Thyroid gland (tissue), 4 donors: ENCODE measurements at regions not wholly inside any gene's neighbourhood (a gene's known extent, or its start where the extent isn't known, plus 50 kb on each side); places are given as distances from the start of the nearest gene placed in this dataset.

Experiments
- DNase-seq, 2 donors: peaks; one replicate each; pipeline ENCODE4 v3.0.0-alpha.2; 2019
- H3K27ac ChIP-seq, 3 donors: fragments of 200-600 bp; sonication (generic); 1 replicate in 2 of 3; 2 replicates in 1 of 3; pipeline ENCODE4 v1.5.1; 2016 to 2019; ENCODE audit warnings: mild to moderate bottlenecking in 1 of 3, moderate library complexity in 1 of 3
- H3K27me3 ChIP-seq: fragments of 200-600 bp; sonication (generic); one replicate; pipeline ENCODE4 v1.5.1; 2019
- H3K36me3 ChIP-seq, 2 donors: fragments of 200-600 bp; sonication (generic); one replicate each; pipeline ENCODE4 v1.5.1; 2016 to 2019
- H3K4me1 ChIP-seq, 2 donors: fragments of 200-600 bp; sonication (generic); one replicate each; pipeline ENCODE4 v1.5.1; 2017 to 2019
- H3K4me3 ChIP-seq, 3 donors: fragments of 200-600 bp; sonication (generic); replicated peaks in 1 of 3; 1 replicate in 2 of 3; 2 replicates in 1 of 3; pipeline ENCODE4 v1.5.1; 2016; ENCODE audit warnings: mild to moderate bottlenecking in 1 of 3
- H3K9me3 ChIP-seq: fragments of 200-600 bp; sonication (generic); one replicate; pipeline ENCODE4 v1.5.1; 2017
- POLR2A ChIP-seq, 2 donors: fragments of 450-650 bp; IDR thresholded peaks; one replicate each; pipeline ENCODE4 v1.6.1; 2017; ENCODE audit warnings: antibody characterized with exemption in 2 of 2, mild to moderate bottlenecking in 2 of 2, moderate library complexity in 1 of 2
- WGBS, 2 donors: methylation state at CpG; one replicate each; pipeline ENCODE4 v1.1.5; 2017; 5-methylcytosine and 5-hydroxymethylcytosine counted together
- intact Hi-C: fragments of 100-400 bp; cut with DNase I; formaldehyde crosslinking; loops from one replicate; pipeline ENCODE4 v1.15.1; 2023
- TF ChIP-seq, protein P1 (sequence below), 6 experiments: fragments of 200-600 bp in 3 of 6; fragments of 450-650 bp in 3 of 6; sonication (generic) in 3 of 6; IDR thresholded peaks; one replicate each; pipeline ENCODE4 v1.5.1; 2016 to 2019; ENCODE audit warnings: antibody characterized with exemption in 6 of 6, mild to moderate bottlenecking in 2 of 6, inconsistent platforms in 1 of 6, moderate library complexity in 1 of 6

- Histone ChIP-seq H3K27ac (no peak overlapping the region), H3K9me3 (no peaks in the 10 kb centered on the region), H3K4me1 (no peaks in the 10 kb centered on the region), H3K36me3 (no peaks in the 10 kb centered on the region), H3K4me3 (no peak overlapping the region), H3K27me3 (no peaks in the 10 kb centered on the region)
- 91 to 93% methylated on average over 3 of the region's 3 CpGs for WGBS, 2 donors
- intact Hi-C loops: no loop called here
- no peak for DNase-seq
- TF ChIP-seq, protein P1, sequence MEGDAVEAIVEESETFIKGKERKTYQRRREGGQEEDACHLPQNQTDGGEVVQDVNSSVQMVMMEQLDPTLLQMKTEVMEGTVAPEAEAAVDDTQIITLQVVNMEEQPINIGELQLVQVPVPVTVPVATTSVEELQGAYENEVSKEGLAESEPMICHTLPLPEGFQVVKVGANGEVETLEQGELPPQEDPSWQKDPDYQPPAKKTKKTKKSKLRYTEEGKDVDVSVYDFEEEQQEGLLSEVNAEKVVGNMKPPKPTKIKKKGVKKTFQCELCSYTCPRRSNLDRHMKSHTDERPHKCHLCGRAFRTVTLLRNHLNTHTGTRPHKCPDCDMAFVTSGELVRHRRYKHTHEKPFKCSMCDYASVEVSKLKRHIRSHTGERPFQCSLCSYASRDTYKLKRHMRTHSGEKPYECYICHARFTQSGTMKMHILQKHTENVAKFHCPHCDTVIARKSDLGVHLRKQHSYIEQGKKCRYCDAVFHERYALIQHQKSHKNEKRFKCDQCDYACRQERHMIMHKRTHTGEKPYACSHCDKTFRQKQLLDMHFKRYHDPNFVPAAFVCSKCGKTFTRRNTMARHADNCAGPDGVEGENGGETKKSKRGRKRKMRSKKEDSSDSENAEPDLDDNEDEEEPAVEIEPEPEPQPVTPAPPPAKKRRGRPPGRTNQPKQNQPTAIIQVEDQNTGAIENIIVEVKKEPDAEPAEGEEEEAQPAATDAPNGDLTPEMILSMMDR (IDR thresholded peaks at IDR 0.05): no peak
- TF ChIP-seq POLR2A (IDR thresholded peaks at IDR 0.05): no peak
Measured at GRCh38 chrX:43522582-43522981, 133.5 kb upstream of the MAOA start.

GRCh38 chrX:43525901-43526610 is 130.0 kb upstream of the MAOA start:
- Histone ChIP-seq H3K36me3 (no peaks in the 10 kb centered on the region), H3K4me3 (no peak overlapping the region), H3K27me3 (no peaks in the 10 kb centered on the region), H3K4me1 (no peaks in the 10 kb centered on the region), H3K27ac (no peak overlapping the region), H3K9me3 (no peaks in the 10 kb centered on the region)
- WGBS, 2 donors: 89 to 94% methylated on average over 5 of the region's 5 CpGs
- DNase-seq: no peak
- intact Hi-C loops: no loop called here
- TF ChIP-seq, protein P1 (IDR thresholded peaks at IDR 0.05): no peak
- TF ChIP-seq POLR2A (IDR thresholded peaks at IDR 0.05): no peak

- TF ChIP-seq POLR2A (IDR thresholded peaks at IDR 0.05): no peak
- TF ChIP-seq, protein P1 (IDR thresholded peaks at IDR 0.05): no peak
- Histone ChIP-seq H3K36me3 (no peaks in the 10 kb centered on the region), H3K27ac (no peak overlapping the region), H3K4me3 (no peak overlapping the region), H3K9me3 (no peaks in the 10 kb centered on the region), H3K27me3 (no peaks in the 10 kb centered on the region), H3K4me1 (no peaks in the 10 kb centered on the region)
- WGBS, 2 donors: 92 to 100% methylated on average over 2 of the region's 2 CpGs
- intact Hi-C loops: no loop called here
- DNase-seq: no peak
Measured at GRCh38 chrX:43526878-43527277, 129.2 kb upstream of the MAOA start.

GRCh38 chrX:43527801-43528200 is 128.3 kb upstream of the MAOA start:
- H3K27me3 ChIP-seq: no peaks in the 10 kb centered on the region
- no peak overlapping the region for H3K27ac ChIP-seq
- TF ChIP-seq, protein P1 (IDR thresholded peaks at IDR 0.05): no peak
- no peak for TF ChIP-seq POLR2A (IDR thresholded peaks at IDR 0.05)
- DNase-seq: no peak
- no peaks in the 10 kb centered on the region for H3K9me3 ChIP-seq
- intact Hi-C loops: no loop called here
- H3K4me1 ChIP-seq: no peaks in the 10 kb centered on the region
- no peaks in the 10 kb centered on the region for H3K36me3 ChIP-seq
- 88 to 89% methylated on average over 3 of the region's 3 CpGs for WGBS, 2 donors
- H3K4me3 ChIP-seq: no peak overlapping the region

GRCh38 chrX:43530837-43531236 is 125.3 kb upstream of the MAOA start:
- TF ChIP-seq, protein P1 (IDR thresholded peaks at IDR 0.05): no peak
- TF ChIP-seq POLR2A (IDR thresholded peaks at IDR 0.05): no peak
- H3K36me3 ChIP-seq: no peaks in the 10 kb centered on the region
- WGBS, 2 donors: 67 to 84% methylated on average over 2 of the region's 2 CpGs
- no peak overlapping the region for H3K4me3 ChIP-seq
- intact Hi-C loops: no loop called here
- no peak for DNase-seq
- no peaks in the 10 kb centered on the region for H3K27me3 ChIP-seq
- no peaks in the 10 kb centered on the region for H3K4me1 ChIP-seq
- no peak overlapping the region for H3K27ac ChIP-seq
- H3K9me3 ChIP-seq: no peaks in the 10 kb centered on the region
